AG04450 (cell line): ENCODE measurements at regions not wholly inside any gene's neighbourhood (a gene's known extent, or its start where the extent isn't known, plus 50 kb on each side); places are given as distances from the start of the nearest gene placed in this dataset.

ENCODE experiments used
- CTCF ChIA-PET: fragments of 300-600, 350-600 bp; formaldehyde crosslinking; extraction: SDS; loops from one replicate; lab custom pipeline; 2022; ENCODE audit warnings: antibody characterized with exemption, inconsistent platforms; lab: Charles Lee
- POLR2A ChIA-PET: fragments of 350-600 bp; formaldehyde crosslinking; extraction: SDS; loops from one replicate; lab custom pipeline; 2021; ENCODE audit warnings: antibody characterized with exemption, inconsistent platforms; lab: Yijun Ruan, JAX
- DNase-seq: peaks from one replicate; pipeline ENCODE4 v3.0.0-alpha.2; 2011; ENCODE audit warnings: low read depth, low spot score
- H3K27ac ChIP-seq: one replicate; pipeline ENCODE4 v1.5.1; 2012; ENCODE audit warnings: low read depth, low read length, control low read depth
- H3K27me3 ChIP-seq: one replicate; pipeline ENCODE4 v1.6.0; 2012; ENCODE audit warnings: low read length; ENCODE audit not compliant: control insufficient read depth, insufficient read depth
- H3K4me3 ChIP-seq: 2 replicates; pipeline ENCODE4 v1.5.1; 2011; ENCODE audit warnings: mild to moderate bottlenecking, low read depth, low read length, control low read depth
- H3K9me3 ChIP-seq: 2 replicates; pipeline ENCODE4 v1.5.1; 2012; ENCODE audit warnings: low read length; ENCODE audit not compliant: control insufficient read depth, insufficient read depth
- TF ChIP-seq, protein P1 (sequence below): IDR thresholded peaks from 2 replicates; pipeline ENCODE4 v1.5.1; 2011; ENCODE audit warnings: low read depth, low read length, control low read depth, inconsistent platforms

DNA sequence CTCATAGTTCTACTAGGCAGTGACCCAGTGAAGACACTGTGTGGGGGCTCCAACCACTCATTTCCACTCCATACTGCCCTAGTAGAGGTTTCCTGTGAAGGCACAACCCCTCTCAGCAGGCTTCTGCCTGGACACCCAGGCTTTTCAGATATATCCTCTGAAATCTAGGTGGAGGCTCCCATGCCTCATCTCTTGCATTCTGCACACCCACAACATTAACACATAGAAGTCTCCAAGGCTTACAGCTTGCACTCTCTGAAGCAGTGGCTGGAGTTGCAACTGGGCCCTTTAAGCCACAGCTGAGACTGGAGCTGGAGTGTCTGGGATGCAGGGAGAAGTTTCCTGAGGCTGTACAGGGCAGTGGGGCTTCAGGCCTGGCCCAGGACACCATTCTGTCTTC lies 347.7 kb upstream of the SPRY2 start:
- Histone ChIP-seq H3K9me3 (peaks cover 7% of the 10 kb centered on the region), H3K27ac (no peak overlapping the region), H3K4me3 (no peak overlapping the region), H3K27me3 (no peaks in the 10 kb centered on the region)
- DNase-seq: no peak
- ChIA-PET POLR2A (no interaction called here), CTCF (no interaction called here)
- TF ChIP-seq, protein P1, sequence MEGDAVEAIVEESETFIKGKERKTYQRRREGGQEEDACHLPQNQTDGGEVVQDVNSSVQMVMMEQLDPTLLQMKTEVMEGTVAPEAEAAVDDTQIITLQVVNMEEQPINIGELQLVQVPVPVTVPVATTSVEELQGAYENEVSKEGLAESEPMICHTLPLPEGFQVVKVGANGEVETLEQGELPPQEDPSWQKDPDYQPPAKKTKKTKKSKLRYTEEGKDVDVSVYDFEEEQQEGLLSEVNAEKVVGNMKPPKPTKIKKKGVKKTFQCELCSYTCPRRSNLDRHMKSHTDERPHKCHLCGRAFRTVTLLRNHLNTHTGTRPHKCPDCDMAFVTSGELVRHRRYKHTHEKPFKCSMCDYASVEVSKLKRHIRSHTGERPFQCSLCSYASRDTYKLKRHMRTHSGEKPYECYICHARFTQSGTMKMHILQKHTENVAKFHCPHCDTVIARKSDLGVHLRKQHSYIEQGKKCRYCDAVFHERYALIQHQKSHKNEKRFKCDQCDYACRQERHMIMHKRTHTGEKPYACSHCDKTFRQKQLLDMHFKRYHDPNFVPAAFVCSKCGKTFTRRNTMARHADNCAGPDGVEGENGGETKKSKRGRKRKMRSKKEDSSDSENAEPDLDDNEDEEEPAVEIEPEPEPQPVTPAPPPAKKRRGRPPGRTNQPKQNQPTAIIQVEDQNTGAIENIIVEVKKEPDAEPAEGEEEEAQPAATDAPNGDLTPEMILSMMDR: no peak

DNA sequence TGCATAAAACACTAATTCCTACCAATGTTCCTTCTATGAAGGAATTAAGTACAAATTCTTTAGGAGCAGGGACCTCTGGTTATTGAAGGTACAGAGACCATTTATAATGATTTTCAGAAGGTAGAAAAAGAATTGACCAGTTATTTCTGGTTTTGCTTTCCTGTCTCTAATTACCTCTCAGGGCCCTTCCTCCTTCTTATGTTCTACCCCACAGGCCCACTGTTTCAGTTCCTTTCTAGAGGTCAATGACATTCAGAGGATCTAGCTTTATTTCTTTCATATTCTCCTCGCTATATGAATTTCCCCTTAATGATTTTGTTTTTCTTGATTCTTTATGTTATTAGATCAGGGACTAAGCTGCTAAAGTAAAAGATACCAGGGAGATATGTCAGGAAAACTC lies 345.0 kb upstream of the SPRY2 start:
- TF ChIP-seq, protein P1: no peak
- CTCF ChIA-PET: no interaction called here
- POLR2A ChIA-PET: no interaction called here
- peaks cover 7% of the 10 kb centered on the region for H3K9me3 ChIP-seq
- no peak overlapping the region for H3K27ac ChIP-seq
- no peak overlapping the region for H3K4me3 ChIP-seq
- no peaks in the 10 kb centered on the region for H3K27me3 ChIP-seq
- DNase-seq: no peak

DNA sequence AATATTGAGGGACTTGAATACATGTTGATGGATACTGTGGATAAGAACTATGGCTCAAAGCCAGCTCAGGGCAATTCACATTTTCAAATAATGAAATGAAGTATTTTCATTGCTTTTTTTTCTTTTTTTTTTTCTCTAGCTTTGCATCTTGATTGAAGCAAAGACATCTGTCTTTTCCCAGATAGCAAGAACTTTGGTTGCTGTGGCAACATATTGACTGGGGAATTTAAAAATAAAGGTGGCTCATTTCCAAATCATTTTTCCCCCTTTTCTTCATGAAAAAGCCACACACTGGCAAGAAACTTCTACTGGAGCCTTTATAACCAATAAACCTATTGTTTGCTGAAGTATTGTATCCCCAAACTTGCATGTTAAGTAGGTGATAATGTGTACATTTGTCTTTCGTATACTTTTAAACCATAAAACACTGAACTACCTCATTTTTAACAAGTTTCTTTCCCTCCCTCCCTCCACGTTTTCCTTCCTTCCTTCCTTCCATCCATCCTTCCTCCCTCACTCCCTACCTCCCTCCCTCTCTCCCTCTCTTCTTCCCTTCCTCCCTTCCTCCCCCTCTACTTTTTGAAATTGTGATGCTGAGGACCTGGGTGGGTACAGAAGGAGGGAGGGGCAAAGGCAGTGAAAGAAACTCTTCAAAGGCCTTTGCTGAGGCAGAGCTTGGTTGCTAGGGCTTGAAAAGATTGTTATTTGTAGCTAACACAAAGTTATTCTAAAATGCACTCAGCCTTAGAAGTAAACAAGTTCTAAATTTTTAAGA lies 343.5 kb upstream of the SPRY2 start:
- ChIA-PET POLR2A (no interaction called here), CTCF (no interaction called here)
- Histone ChIP-seq H3K4me3 (no peak overlapping the region), H3K9me3 (peaks cover 7% of the 10 kb centered on the region), H3K27ac (no peak overlapping the region), H3K27me3 (no peaks in the 10 kb centered on the region)
- TF ChIP-seq, protein P1: no peak
- DNase-seq: no peak

DNA sequence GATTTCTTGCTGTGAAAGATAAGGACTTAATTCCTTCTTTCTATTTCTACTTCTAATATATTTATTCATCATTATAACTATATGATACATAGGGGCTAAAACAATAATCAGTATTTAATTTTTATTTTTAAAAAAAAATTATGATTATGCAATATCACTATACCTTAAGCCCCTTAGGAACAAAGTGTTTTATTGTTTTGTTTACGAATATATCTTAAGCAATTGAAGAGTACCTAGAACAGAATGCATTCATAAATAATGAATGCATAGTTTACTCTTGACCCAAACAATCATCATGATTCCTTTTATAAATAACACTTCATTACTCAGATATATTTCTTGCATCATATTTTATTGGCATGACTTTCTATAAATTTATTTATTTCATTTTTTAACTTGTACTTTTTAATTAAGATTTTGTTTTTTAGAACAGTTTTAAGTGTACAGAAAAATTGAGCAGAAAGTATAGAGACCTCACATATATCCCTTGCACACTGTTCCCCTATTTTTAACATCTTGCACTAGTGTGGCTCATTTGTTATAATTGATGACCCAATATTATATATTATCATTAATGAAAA lies 339.9 kb upstream of the SPRY2 start:
- peaks cover 3% of the 10 kb centered on the region for H3K9me3 ChIP-seq
- no peaks in the 10 kb centered on the region for H3K27me3 ChIP-seq
- no peak for DNase-seq
- no peak overlapping the region for H3K4me3 ChIP-seq
- CTCF ChIA-PET: no interaction called here
- H3K27ac ChIP-seq: no peak overlapping the region
- TF ChIP-seq, protein P1: no peak
- POLR2A ChIA-PET: no interaction called here

DNA sequence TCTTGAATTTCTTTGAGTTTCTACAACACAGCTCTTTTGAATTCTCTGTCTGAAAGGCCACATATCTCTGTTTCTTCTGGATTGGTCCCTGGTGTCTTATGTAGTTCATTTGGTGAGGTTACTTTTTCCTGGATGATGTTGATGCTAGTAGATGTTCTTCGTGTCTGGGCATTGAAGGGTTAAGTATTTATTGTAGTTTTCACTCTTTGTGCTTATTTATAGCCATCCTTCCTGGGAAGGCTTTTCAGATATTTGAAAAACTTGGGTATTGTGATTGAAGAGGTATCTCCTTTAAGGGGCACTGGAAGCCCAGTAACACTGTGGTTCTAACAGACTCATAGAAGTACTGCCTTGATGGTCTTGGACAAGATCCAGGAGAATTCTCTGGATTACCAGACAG lies 338.5 kb upstream of the SPRY2 start:
- Histone ChIP-seq H3K9me3 (peaks cover 3% of the 10 kb centered on the region), H3K27ac (no peak overlapping the region), H3K4me3 (no peak overlapping the region), H3K27me3 (no peaks in the 10 kb centered on the region)
- CTCF ChIA-PET: no interaction called here
- TF ChIP-seq, protein P1: no peak
- POLR2A ChIA-PET: no interaction called here
- no peak for DNase-seq
